IMR-90 (cell line): ENCODE measurements at regions not wholly inside any gene's neighbourhood (a gene's known extent, or its start where the extent isn't known, plus 50 kb on each side); places are given as distances from the start of the nearest gene placed in this dataset.

Experiments
- ATAC-seq: fragments of 200-7000 bp; cut with Tn5 transposase; 2 replicates; pipeline ENCODE4 v1.9.1; 2020; ENCODE audit warnings: low read depth, mild to moderate bottlenecking, moderate library complexity
- BruUV-seq: library from RNA; stranded (reverse); fragments of 400-500 nt; replicated peaks from 2 replicates; lab custom pipeline; 2021; lab: Mats Ljungman, UMichigan
- CTCF ChIA-PET: fragments of 300-600 bp; formaldehyde crosslinking; extraction: SDS; loops from one replicate; lab custom pipeline; 2021; ENCODE audit warnings: antibody characterized with exemption; lab: Yijun Ruan, JAX
- POLR2A ChIA-PET: fragments of 300-600 bp; sonication (Branson Sonifier 250); formaldehyde crosslinking; loops from one replicate; lab custom pipeline; 2022; ENCODE audit warnings: antibody characterized with exemption; ENCODE audit not compliant: unreplicated experiment; lab: Charles Lee
- DNase-seq: peaks from one replicate; pipeline ENCODE4 v3.0.0; 2013
- H2AFZ ChIP-seq: replicated peaks from 2 replicates; pipeline ENCODE3; 2013; ENCODE audit warnings: low read length, mild to moderate bottlenecking; ENCODE audit not compliant: poor library complexity
- H2AK5ac ChIP-seq: 2 replicates; pipeline ENCODE4 v1.6.1; 2013; ENCODE audit warnings: low read depth, low read length, inconsistent platforms
- H2AK9ac ChIP-seq: replicated peaks from 2 replicates; pipeline ENCODE3; 2013; ENCODE audit warnings: mild to moderate bottlenecking, low read depth, low read length, moderate library complexity; ENCODE audit not compliant: poor library complexity
- H2BK120ac ChIP-seq: 2 replicates; pipeline ENCODE4 v1.6.1; 2013; ENCODE audit warnings: low read depth, low read length, inconsistent platforms
- H2BK15ac ChIP-seq: 3 replicates; pipeline ENCODE4 v1.6.1; 2013; ENCODE audit warnings: low read depth, low read length, inconsistent platforms
- H2BK20ac ChIP-seq: 2 replicates; pipeline ENCODE4 v1.6.1; 2013; ENCODE audit warnings: low read depth, mild to moderate bottlenecking, inconsistent platforms, low read length, moderate library complexity
- H2BK5ac ChIP-seq: 2 replicates; pipeline ENCODE4 v1.6.1; 2013; ENCODE audit warnings: mild to moderate bottlenecking, low read depth, low read length, inconsistent platforms; ENCODE audit not compliant: poor library complexity, severe bottlenecking
- H3K14ac ChIP-seq: replicated peaks from 2 replicates; pipeline ENCODE4 v1.6.1; 2013; ENCODE audit warnings: low read depth, low read length, inconsistent platforms
- H3K18ac ChIP-seq: 2 replicates; pipeline ENCODE4 v1.6.1; 2013; ENCODE audit warnings: low read depth, low read length, control low read depth
- H3K23ac ChIP-seq: 2 replicates; pipeline ENCODE4 v1.6.1; 2013; ENCODE audit warnings: low read depth, low read length, inconsistent platforms
- H3K27ac ChIP-seq: 2 replicates; pipeline ENCODE4 v1.5.1; 2013; ENCODE audit warnings: mild to moderate bottlenecking, control low read depth, low read length; ENCODE audit not compliant: insufficient read depth
- H3K27me3 ChIP-seq: 2 replicates; pipeline ENCODE4 v1.6.1; 2013; ENCODE audit warnings: low read length; ENCODE audit not compliant: control insufficient read depth, insufficient read depth
- H3K36me3 ChIP-seq: 2 replicates; pipeline ENCODE4 v1.6.1; 2013; ENCODE audit warnings: low read length, mixed read lengths; ENCODE audit not compliant: control insufficient read depth, insufficient read depth
- H3K4ac ChIP-seq: 2 replicates; pipeline ENCODE4 v1.6.1; 2013; ENCODE audit warnings: low read depth, low read length, inconsistent platforms
- H3K4me1 ChIP-seq: 2 replicates; pipeline ENCODE4 v1.6.1; 2013; ENCODE audit warnings: low read length, mixed read lengths; ENCODE audit not compliant: control insufficient read depth, insufficient read depth
- H3K4me2 ChIP-seq: 2 replicates; pipeline ENCODE4 v1.6.1; 2013; ENCODE audit warnings: low read depth, mild to moderate bottlenecking, control low read depth, low read length, moderate library complexity
- H3K4me3 ChIP-seq: 2 replicates; pipeline ENCODE4 v1.5.1; 2013; ENCODE audit warnings: low read depth, mild to moderate bottlenecking, control low read depth, low read length, moderate library complexity; ENCODE audit not compliant: insufficient read depth
- H3K56ac ChIP-seq: 2 replicates; pipeline ENCODE4 v1.6.1; 2013; ENCODE audit warnings: low read length, inconsistent platforms; ENCODE audit not compliant: insufficient read depth; ENCODE audit errors: extremely low read depth
- H3K79me1 ChIP-seq, 2 experiments: 2 replicates each; pipeline ENCODE4 v1.6.1; 2013; ENCODE audit warnings: low read length in 2 of 2, inconsistent platforms in 1 of 2, low read depth in 1 of 2
- H3K9ac ChIP-seq: 2 replicates; pipeline ENCODE4 v1.6.1; 2013; ENCODE audit warnings: low read depth, low read length, control low read depth
- H3K9me1 ChIP-seq: 2 replicates; pipeline ENCODE4 v1.6.1; 2013; ENCODE audit warnings: low read length, inconsistent platforms; ENCODE audit not compliant: insufficient read depth
- H3K9me3 ChIP-seq: 2 replicates; pipeline ENCODE4 v1.6.1; 2013; ENCODE audit warnings: low read length; ENCODE audit not compliant: control insufficient read depth, insufficient read depth
- H4K20me1 ChIP-seq: 2 replicates; pipeline ENCODE4 v1.6.1; 2013; ENCODE audit warnings: low read length, inconsistent platforms; ENCODE audit not compliant: insufficient read depth
- H4K5ac ChIP-seq: 2 replicates; pipeline ENCODE4 v1.6.1; 2013; ENCODE audit warnings: mild to moderate bottlenecking, low read depth, low read length, control low read depth
- H4K8ac ChIP-seq, 2 experiments: 2 replicates each; pipeline ENCODE4 v1.6.1; 2013; ENCODE audit warnings: low read depth in 2 of 2, low read length in 2 of 2, control low read depth in 1 of 2, inconsistent platforms in 1 of 2
- H4K91ac ChIP-seq: 2 replicates; pipeline ENCODE4 v1.6.1; 2013; ENCODE audit warnings: low read depth, low read length, inconsistent platforms; ENCODE audit not compliant: insufficient read depth
- BHLHE40 ChIP-seq: fragments of 150-350 bp; IDR thresholded peaks from 2 replicates; pipeline ENCODE4 v1.6.1; 2016; ENCODE audit warnings: mild to moderate bottlenecking, low read depth, low read length
- FOS ChIP-seq: fragments of 150-350 bp; IDR thresholded peaks from 2 replicates; pipeline ENCODE4 v1.6.1; 2016; ENCODE audit warnings: low read depth, low read length
- MAZ ChIP-seq: IDR thresholded peaks from 2 replicates; pipeline ENCODE4 v1.6.1; 2012; ENCODE audit warnings: low read depth, mild to moderate bottlenecking, low read length, improper control_type of control experiment, moderate library complexity, borderline replicate concordance
- MXI1 ChIP-seq: IDR thresholded peaks from 2 replicates; pipeline ENCODE4 v1.6.1; 2012; ENCODE audit warnings: low read depth, mild to moderate bottlenecking, low read length, moderate library complexity, borderline replicate concordance
- WGBS, 2 experiments: methylation state at CpG; one replicate each; pipeline versions ENCODE4 v1.1.5 to v1.1.7; 2013; ENCODE audit warnings: missing lambda C conversion rate in 2 of 2; ENCODE audit not compliant: insufficient read length in 1 of 2; ENCODE audit errors: extremely low coverage in 2 of 2; 5-methylcytosine and 5-hydroxymethylcytosine counted together
- dilution Hi-C: fragments of 300-500 bp; cut with HindIII; formaldehyde crosslinking; loops from one replicate; pipeline ENCODE4 v1.14.3; 2018; ENCODE audit warnings: low sequenced_read_pairs; ENCODE audit not compliant: unreplicated experiment
- in situ Hi-C: fragments of 300-500 bp; cut with MboI; formaldehyde crosslinking; loops from 3 replicates; pipeline ENCODE4 v1.14.3; 2019; ENCODE audit warnings: low sequenced_read_pairs, inconsistent platforms, mixed read lengths
- intact Hi-C: fragments of 100-400 bp; cut with micrococcal nuclease; formaldehyde crosslinking; loops from 2 replicates; pipeline ENCODE4 v1.10.0; 2022

DNA sequence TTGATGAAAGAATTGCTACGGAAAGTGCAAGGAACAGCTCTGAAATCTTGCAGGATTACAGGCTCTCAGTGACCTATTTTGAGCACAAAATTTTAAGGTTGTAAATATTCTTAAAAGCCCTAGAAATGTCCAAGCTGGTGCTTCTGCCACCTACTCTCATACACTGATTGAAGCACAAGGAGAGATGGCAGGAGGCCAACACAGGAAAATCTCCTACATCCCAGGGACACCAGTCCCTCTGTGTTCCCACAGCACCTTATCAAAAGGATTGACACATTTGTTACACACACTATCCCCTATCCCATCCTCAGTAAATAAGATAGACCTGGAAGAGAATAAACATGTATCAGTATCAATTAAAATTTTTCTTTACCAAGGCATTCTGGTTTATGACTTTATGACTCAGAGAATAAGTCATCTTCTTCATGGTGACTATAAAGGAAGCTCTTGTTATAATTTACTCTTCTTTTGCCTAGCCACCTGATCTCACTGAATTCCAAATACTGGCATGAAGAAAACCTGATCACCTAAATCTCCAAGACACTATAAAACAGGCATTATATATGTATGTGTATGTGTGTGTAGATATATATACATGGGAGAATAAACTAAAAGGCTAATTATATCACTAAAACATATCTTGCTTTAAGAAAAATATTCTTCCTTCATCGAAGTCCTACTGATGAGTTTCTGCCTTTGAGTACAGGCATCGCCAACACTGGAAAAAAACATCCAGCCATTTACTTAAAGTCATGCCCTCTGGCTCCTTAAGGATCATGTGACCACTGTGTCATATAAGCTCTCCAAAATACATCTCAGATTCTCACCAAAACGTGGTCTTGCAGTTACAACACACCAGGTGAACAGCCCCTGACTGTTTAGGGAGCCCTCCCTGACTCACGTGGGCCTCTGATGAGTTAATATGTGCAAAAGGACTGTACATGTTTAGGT lies 208.1 kb upstream of the NR2F2 start:
- H2BK5ac ChIP-seq: no peak overlapping the region
- intact Hi-C loops (no loop called here), dilution Hi-C loops (no loop called here), in situ Hi-C loops (no loop called here)
- no CpG with 5 or more reads among the region's 5 CpGs for WGBS, 2 experiments
- no peak overlapping the region for H3K4me2 ChIP-seq
- H4K5ac ChIP-seq: no peak overlapping the region
- H2BK120ac ChIP-seq: no peak overlapping the region
- no peak overlapping the region for H4K91ac ChIP-seq
- no peak overlapping the region for H3K23ac ChIP-seq
- no peak overlapping the region for H4K8ac ChIP-seq
- no peak overlapping the region for H3K27ac ChIP-seq
- no peaks in the 10 kb centered on the region for H3K79me1 ChIP-seq
- no peak overlapping the region for H3K9ac ChIP-seq
- no peak overlapping the region for H2AK5ac ChIP-seq
- H3K27me3 ChIP-seq: no peaks in the 10 kb centered on the region
- H3K4me3 ChIP-seq: no peak overlapping the region
- H2BK15ac ChIP-seq: no peak overlapping the region
- DNase-seq (peak; percentile 48), ATAC-seq (peak; percentile 44; the same call in 1 of the 2 replicates)
- ChIA-PET POLR2A (no interaction called here), CTCF (interaction anchor here (1.4 kb wide), 1 partner anchor 24 kb away, joined by 3 read pairs; no protein-coding TSS in a partner anchor)
- no peaks in the 10 kb centered on the region for H4K20me1 ChIP-seq
- H3K14ac ChIP-seq: no peak overlapping the region
- BruUV-seq: no TSS peak
- 0 out of 2 replicates have a peak, but pooled peaks have one; percentile 22 for TF ChIP-seq FOS
- TF ChIP-seq MXI1: no peak
- no peak for TF ChIP-seq MAZ
- no peak for TF ChIP-seq BHLHE40
- no peak overlapping the region for H3K18ac ChIP-seq
- H3K9me3 ChIP-seq: no peaks in the 10 kb centered on the region
- no peak overlapping the region for H2AK9ac ChIP-seq
- no peak overlapping the region; the same call in 1 of the 2 replicates for H2BK20ac ChIP-seq
- no peaks in the 10 kb centered on the region for H3K36me3 ChIP-seq
- H2AFZ ChIP-seq: no peak overlapping the region
- H3K9me1 ChIP-seq: no peaks in the 10 kb centered on the region
- H3K4ac ChIP-seq: no peak overlapping the region
- peaks cover 3% of the 10 kb centered on the region for H3K4me1 ChIP-seq
- H3K56ac ChIP-seq: no peak overlapping the region
